Pancreas (tissue), 10 donors: ENCODE measurements at regions not wholly inside any gene's neighbourhood (a gene's known extent, or its start where the extent isn't known, plus 50 kb on each side); places are given as distances from the start of the nearest gene placed in this dataset.

ENCODE experiments used
- ATAC-seq, 4 donors: fragments of 200-7000 bp; cut with Tn5 transposase; one replicate each; pipeline versions ENCODE4 v1.8.0 to v1.9.1; 2020; ENCODE audit warnings: mild to moderate bottlenecking in 4 of 4, moderate library complexity in 4 of 4
- DNase-seq, 6 donors: peaks; one replicate each; pipeline ENCODE4 v3.0.0-alpha.2; 2020
- FAIRE-seq: peaks from 2 replicates; lab custom pipeline; 2012; peaks lifted over from hg19 to GRCh38; lab: Jason Lieb, UNC
- H3K27ac ChIP-seq, 4 donors: fragments of 200-600 bp; sonication (generic); 1 replicate in 3 of 4; 2 replicates in 1 of 4; pipeline versions ENCODE4 v1.5.0 to v1.8.0; 2020
- H3K27me3 ChIP-seq, 4 donors: fragments of 200-600 bp; one replicate each; pipeline ENCODE4 v1.8.0; 2021
- H3K36me3 ChIP-seq, 3 donors: fragments of 200-600 bp; sonication (generic) in 1 of 3; one replicate each; pipeline versions ENCODE4 v1.5.0 to v1.8.0; 2020 to 2021
- H3K4me1 ChIP-seq, 3 donors: fragments of 200-600 bp; one replicate each; pipeline ENCODE4 v1.8.0; 2021
- H3K4me3 ChIP-seq, 4 donors: fragments of 200-600 bp; sonication (generic) in 2 of 4; one replicate each; pipeline versions ENCODE4 v1.5.0 to v1.8.0; 2020 to 2021
- H3K9me3 ChIP-seq, 4 donors: fragments of 200-600 bp; one replicate each; pipeline ENCODE4 v1.8.0; 2021
- CTCF ChIP-seq, 4 donors: fragments of 200-600 bp; sonication (generic) in 3 of 4; IDR thresholded peaks; one replicate each; pipeline versions ENCODE4 v1.5.0 to v1.8.0; 2021; ENCODE audit warnings: antibody characterized with exemption in 4 of 4
- WGBS, 2 donors: extraction: QIAGEN DNeasy Blood & Tissue Kit; methylation state at CpG; one replicate each; pipeline ENCODE4 v1.1.7; 2013; 5-methylcytosine and 5-hydroxymethylcytosine counted together
- intact Hi-C, 3 donors: fragments of 100-400 bp; cut with DNase I; formaldehyde crosslinking; loops; one replicate each; pipeline versions ENCODE4 v1.11.1 to v1.14.2; 2022
- donor health status: healthy with polysubstance abuse.
- donor health status: DM: no; HTN: no; CAD: no; lungs with moderate emphysema.
- donor health status: DM: no; HTN: no; CAD: no.
- donor health status: control.
- donor health status: control.
- donor health status: Bipolar disorder and iron deficiency.
- donor health status: DM: yes; HTN: yes; CAD: no.
- donor health status: DM: no; HTN: no; CAD: no.
- donor health status: DM: no; HTN: no; CAD: no.
- donor health status: DM: yes; HTN: yes; CAD: no.

- ATAC-seq (peak in 3 of 4 donors; percentile 51 to 71 (median 58)), FAIRE-seq (no peak), DNase-seq (no peak)
- WGBS, 2 donors: 48 to 56% methylated on average over 5 of the region's 5 CpGs
- Histone ChIP-seq H3K9me3 (no peaks in the 10 kb centered on the region), H3K27me3 (no peaks in the 10 kb centered on the region), H3K4me3 (no peak overlapping the region), H3K27ac (peak overlapping the region in 2 of 4 donors; percentile 45 to 67), H3K36me3 (no peaks in the 10 kb centered on the region), H3K4me1 (peaks cover 0 to 12% (median 0%) of the 10 kb centered on the region in 3 donors)
- intact Hi-C loops: no loop called here
- TF ChIP-seq CTCF (IDR thresholded peaks at IDR 0.05): no peak
Measured at GRCh38 chr4:158020734-158021346, 152.0 kb downstream of the GASK1B start.

- no peaks in the 10 kb centered on the region for H3K27me3 ChIP-seq
- no peak for TF ChIP-seq CTCF (IDR thresholded peaks at IDR 0.05)
- H3K27ac ChIP-seq: peak overlapping the region in 2 of 4 donors; percentile 45 to 67
- no peaks in the 10 kb centered on the region for H3K9me3 ChIP-seq
- H3K36me3 ChIP-seq: no peaks in the 10 kb centered on the region
- peaks cover 0 to 12% (median under 1%) of the 10 kb centered on the region in 3 donors for H3K4me1 ChIP-seq
- intact Hi-C loops: no loop called here
- no peak overlapping the region for H3K4me3 ChIP-seq
- peak; percentile 87 for FAIRE-seq
- DNase-seq: peak in 1 of 6 donors; percentile 57
- peak in 3 of 4 donors; percentile 48 to 88 (median 87) for ATAC-seq
Measured at GRCh38 chr4:158020176-158020575, 152.6 kb downstream of the GASK1B start.

GRCh38 chr4:158018831-158019230 is 154.0 kb downstream of the GASK1B start:
- ATAC-seq (no peak), FAIRE-seq (no peak), DNase-seq (no peak)
- Histone ChIP-seq H3K27me3 (no peaks in the 10 kb centered on the region), H3K4me1 (peaks cover 0 to 12% (median 8%) of the 10 kb centered on the region in 3 donors), H3K9me3 (no peaks in the 10 kb centered on the region), H3K36me3 (no peaks in the 10 kb centered on the region), H3K27ac (no peak overlapping the region), H3K4me3 (no peak overlapping the region)
- 87 to 95% methylated on average over 1 of the region's 1 CpG for WGBS, 2 donors
- no peak for TF ChIP-seq CTCF (IDR thresholded peaks at IDR 0.05)
- intact Hi-C loops: no loop called here

- no peak for TF ChIP-seq CTCF (IDR thresholded peaks at IDR 0.05)
- Histone ChIP-seq H3K36me3 (no peaks in the 10 kb centered on the region), H3K4me1 (peaks cover 0 to 12% (median 8%) of the 10 kb centered on the region in 3 donors), H3K27ac (no peak overlapping the region), H3K27me3 (no peaks in the 10 kb centered on the region), H3K9me3 (no peaks in the 10 kb centered on the region), H3K4me3 (no peak overlapping the region)
- WGBS, 2 donors: 88 to 91% methylated on average over 1 of the region's 1 CpG
- ATAC-seq (no peak), DNase-seq (no peak), FAIRE-seq (no peak)
- intact Hi-C loops: no loop called here
Measured at GRCh38 chr4:158018221-158018830, 154.5 kb downstream of the GASK1B start.

- DNase-seq (no peak), FAIRE-seq (no peak), ATAC-seq (no peak)
- no peak overlapping the region for H3K27ac ChIP-seq
- no peak overlapping the region for H3K4me3 ChIP-seq
- H3K4me1 ChIP-seq: peaks cover 0 to 12% (median 8%) of the 10 kb centered on the region in 3 donors
- H3K27me3 ChIP-seq: no peaks in the 10 kb centered on the region
- no peaks in the 10 kb centered on the region for H3K36me3 ChIP-seq
- TF ChIP-seq CTCF (IDR thresholded peaks at IDR 0.05): no peak
- H3K9me3 ChIP-seq: no peaks in the 10 kb centered on the region
- WGBS, 2 donors: 58 to 72% methylated on average over 1 of the region's 1 CpG
- intact Hi-C loops: no loop called here
Measured at GRCh38 chr4:158016511-158016910, 156.3 kb downstream of the GASK1B start.
